Left forelimb (tissue), 1 donor: ENCODE measurements at regions not wholly inside any gene's neighbourhood (a gene's known extent, or its start where the extent isn't known, plus 50 kb on each side); places are given as distances from the start of the nearest gene placed in this dataset.
"Not testable (repeated sequence)": the region's sequence is repeated elsewhere in the genome, so short reads cannot be mapped to it uniquely, and the experiment has no call there.

ENCODE experiments used
- DNase-seq: peaks from one replicate; pipeline ENCODE4 v3.0.0-alpha.2; 2018; ENCODE audit warnings: low spot score

DNA sequence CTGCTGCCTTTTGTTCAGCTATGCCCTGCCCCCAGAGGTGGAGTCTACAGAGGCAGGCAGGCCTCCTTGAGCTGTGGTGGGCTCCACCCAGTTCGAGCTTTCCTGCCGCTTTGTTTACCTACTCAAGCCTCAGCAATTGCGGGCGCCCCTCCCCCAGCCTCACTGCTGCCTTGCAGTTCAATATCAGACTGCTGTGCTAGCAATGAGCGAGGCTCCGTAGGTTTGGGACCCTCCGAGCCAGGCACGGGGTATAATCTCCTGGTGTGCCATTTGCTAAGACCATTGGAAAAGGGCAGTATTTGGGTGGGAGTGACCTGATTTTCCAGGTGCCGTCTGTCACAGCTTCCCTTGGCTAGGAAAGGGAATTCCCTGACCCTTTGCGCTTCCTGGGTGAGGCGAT lies 51.9 kb downstream of the DIPK2A start:
- DNase-seq: not testable (repeated sequence)

DNA sequence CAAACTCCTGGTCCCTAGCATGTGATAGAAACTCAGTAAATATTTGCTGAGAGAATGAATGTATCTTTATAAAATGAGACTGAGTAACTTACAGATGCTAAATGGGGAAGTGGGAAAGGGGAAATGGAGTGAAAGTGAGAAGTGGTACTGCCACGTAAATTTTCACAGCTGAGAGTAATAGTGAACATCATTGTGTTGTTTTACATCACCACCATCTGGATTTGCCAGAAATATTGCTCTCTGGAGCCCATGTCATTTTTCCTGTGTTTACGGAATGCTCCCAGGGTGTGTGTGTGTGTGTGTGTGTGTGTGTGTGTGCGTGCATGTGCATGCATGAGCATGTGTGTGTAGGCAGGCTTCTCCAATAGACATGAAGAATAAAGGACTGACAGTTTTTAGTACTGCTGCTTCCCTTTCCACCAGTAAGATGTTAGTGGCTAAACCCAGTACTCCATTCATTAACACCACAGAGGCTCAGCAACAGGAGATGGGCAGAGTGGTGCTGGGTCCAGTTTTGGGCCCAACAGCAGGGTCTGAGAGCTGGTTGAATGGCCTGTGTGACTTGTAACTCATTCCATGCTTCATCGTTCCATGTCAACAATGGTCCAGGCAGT lies 57.3 kb downstream of the DIPK2A start:
- DNase-seq: no peak

DNA sequence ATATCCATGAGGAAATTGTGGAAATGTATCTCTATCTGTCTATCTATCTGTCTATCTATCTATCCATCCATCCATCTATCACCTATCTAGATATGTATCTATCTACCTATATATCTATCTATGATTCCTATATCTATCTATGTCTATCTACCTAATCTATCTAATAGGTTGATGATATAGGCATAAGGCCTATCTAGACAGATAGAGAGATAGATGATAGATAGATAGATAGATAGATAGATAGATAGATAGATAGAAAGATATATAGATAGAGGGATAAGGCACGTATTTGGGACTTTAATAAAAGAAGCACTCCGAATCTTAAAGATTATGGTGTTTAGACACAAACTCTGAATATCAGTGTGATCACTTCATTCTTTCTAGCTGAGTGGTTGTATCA lies 58.1 kb downstream of the DIPK2A start:
- DNase-seq: no peak

DNA sequence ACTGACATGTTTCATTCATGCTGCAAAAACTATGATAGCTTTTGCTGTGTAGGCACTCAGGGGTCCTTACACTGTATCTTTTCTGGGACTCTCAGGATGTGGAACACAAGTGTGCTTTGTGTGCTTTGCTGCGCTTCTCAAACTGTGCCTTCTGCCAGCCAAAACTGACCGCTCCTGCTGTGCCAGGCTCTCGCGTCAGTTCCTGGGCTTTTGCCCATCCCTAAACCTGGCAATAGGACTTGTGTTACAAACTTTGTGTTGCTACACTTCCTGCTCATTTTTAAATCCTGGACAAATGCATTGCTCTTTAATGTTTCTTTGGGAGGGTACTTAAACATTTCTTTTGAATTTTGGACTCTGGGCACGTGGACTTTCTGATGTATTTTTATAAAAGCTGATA lies 60.3 kb downstream of the DIPK2A start:
- no peak for DNase-seq

DNA sequence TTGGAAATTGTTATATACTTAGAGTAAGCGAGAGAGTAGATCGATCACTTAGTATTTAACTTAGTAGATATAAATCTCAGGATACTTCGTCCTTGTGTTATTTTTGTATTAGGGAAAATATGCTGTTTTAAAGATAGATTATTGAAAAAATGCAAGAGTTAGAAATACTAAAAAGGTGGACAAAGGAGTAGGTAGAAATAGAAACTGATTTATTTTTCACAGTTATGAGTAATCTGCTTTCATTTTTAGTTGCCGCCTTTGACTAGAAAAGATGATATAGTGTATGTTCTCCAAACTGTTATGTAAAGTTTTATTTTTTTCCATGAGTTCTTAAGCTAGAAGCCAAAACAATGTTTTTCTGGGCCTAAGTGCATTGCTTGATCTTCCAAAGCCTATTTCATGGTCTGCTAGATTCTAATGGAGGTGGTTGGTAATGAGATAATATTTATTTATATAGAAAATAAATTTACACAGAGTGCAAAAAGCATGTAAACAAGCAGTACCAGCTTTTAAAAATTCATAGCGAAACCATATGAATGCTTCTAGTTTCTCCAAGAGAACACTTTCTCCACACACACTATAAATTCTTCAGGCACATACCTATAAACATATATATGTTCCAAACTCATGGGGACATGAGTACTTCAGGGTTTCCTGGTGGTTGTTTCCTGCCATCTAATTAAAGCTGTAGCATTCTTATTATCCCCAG lies 61.1 kb downstream of the DIPK2A start:
- DNase-seq: no peak

DNA sequence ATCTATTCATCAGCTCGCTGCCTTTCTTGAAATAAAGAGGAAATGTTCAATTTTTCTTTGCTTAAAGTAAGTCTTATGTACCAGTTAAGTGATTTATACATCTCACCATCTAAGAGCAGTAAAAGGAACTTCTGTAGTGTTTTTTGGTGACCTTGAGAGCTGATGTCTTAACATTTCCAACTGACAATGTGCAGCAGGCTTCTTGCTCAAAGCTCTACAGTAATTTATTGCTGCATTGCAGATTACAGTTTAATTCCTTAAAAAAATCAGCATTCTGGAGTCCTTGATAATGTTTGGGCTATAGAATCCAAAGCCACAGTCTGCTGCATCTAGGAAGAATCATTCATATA lies 61.6 kb downstream of the DIPK2A start:
- DNase-seq: no peak

DNA sequence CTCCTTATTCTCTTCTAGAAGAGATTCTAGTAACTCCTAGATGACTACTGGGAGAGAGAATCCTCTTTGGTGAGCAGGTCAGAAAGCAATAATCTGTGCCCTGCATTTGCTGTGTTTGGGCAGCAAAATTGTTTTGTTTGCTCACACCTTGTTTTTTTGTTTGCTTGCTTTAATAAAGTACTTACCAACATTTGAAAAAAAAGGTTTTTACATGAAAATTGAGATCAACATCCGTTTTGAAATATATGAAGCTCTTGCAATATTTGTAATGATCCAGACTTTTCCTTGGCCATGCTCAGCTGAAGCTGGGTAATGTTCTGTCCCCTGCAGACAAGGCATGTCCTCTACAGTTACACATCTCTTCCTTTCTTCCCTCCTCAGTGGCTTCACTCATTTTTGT lies 62.2 kb downstream of the DIPK2A start:
- DNase-seq: no peak

DNA sequence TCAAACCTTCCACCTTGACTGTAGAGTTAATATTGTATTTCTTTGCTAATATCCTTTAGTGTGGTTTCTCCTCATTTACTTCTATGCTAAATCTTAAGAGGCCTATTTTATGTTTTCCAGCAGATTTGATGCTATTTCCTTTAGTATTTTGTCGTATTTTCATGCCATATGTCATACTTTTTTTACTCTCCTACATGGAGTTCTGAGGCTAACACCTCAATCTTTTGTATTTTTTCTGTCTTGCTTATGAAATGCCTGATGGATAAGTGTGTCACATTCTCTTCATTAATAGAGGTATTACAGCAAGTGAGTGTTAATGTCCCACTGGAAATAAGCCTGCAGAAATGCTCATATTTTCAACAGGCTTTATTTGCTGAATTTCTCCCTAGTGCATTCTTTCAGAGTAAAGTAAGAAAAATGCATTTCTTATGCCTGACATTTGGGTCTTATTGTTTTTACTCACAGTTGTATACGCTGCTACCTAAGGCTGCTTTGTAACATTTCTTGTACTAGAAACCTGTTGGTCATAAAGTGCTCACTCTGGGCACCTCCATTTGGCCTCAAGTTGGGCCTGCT lies 63.2 kb downstream of the DIPK2A start:
- no peak for DNase-seq

DNA sequence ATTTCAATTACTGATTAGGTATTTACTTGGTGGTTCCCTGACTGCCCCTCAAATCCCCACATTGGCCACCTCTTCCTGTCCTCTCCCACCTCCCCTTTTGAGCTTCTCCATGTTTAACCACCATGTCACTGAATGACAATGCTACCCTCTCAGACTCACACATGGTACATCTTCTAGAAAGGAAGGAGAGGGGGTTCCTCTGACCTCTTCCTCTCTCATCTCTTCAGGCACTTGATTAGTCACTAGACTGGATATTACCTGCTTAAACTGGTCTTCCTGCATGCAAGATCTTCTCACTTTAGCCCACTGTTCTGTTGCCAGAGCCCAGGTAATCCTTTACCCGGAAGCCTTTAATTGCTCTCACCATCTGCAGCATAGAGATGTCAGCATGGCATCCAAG lies 64.9 kb downstream of the DIPK2A start:
- no peak for DNase-seq

DNA sequence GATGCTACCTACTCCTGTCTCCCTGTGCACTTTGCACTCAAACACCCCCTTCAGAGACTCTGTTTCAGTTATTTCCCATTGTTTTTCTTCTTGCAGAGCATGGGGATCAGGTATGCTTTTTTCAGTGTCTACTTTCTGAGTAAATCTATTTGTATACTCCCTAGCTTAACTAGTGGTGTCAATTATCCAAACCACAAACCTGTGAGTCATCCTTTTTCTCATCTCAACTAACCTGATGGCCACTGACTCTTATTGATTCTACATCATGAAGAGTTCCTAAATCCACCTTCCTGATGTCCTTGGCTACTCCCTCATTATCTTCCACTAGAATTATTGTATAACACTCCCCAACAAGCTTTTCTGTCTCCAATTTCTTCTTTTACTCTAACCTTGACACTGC lies 68.0 kb downstream of the DIPK2A start:
- no peak for DNase-seq

DNA sequence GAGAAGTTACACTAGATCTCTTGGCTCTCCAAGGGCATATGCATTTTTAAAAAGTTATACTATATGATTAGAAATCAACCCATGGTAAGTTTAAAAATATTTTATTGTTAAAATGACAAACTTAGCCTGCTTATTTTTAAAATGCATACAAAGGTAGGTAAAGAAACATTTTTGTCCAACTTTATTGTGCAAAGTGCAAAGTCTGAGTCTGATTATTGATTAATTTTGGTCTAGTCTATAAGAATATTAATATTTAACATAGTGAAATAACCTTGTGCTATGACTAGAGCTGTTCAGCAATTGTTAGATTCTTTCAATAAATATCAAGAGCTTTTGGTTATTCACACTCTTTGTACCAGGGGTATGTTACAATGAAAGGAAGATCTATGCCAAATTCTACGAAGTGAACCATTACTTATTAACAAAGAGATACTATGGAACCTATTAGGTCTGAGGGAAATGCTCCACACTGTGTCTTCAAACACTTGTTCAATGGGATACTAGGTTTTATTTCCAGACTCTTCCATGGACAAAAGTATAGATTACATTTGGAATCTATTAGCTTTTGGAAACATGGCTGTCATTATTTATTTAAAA lies 70.4 kb downstream of the DIPK2A start:
- no peak for DNase-seq

DNA sequence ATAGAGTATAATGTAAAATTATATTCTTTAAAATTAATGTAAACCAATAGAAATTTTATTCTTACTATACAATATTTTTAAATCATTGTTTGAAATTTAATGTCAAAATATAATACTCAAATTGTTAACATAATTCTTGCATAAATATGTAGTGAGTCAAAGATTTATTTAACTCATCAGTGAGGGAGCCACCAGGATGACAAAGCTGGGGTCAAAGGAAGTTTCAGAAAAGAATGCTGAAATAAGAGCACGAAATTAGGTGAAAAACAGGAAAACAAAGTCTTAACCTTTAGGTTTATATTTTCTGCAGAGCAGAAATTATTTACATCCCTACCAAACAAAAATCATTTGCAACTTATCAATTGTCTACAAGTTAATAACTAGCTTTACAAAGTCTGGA lies 74.1 kb downstream of the DIPK2A start:
- no peak for DNase-seq

DNA sequence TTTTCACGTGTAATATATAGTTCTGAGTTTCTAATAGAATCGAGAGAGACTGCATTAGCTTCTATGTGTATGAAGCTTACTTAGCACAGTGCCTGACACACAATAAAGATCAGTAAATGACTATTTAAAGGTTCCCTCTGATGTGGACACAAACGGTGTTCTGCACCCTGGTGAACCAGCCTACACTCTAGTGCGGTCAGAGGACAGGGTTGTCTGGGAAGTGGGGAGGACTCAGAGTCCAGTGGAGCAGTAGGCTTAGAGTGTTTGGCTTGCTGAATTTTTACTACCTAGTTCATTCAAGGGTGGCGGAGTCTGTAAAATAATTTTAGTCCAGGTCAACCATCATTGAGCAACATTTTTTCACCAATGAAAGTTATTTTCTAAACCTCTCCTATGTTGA lies 77.8 kb downstream of the DIPK2A start:
- DNase-seq: no peak

DNA sequence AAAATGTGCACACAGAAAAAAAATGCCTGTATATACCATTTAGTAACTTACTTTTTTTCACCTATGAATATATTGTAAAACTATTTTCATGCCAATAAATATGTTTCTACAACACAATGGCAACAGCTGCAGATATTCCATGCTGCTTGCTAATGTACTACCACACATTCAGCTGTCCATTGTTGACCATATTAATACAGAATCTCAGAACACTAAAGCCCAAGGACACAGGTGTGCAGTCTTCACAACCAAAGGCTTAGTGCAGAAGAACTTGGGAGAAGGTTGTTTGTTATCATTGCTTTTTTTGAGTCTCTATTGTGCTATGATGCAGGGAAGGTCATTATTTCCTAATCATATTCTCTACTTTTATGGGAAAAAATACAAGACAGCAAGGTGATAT lies 79.6 kb downstream of the DIPK2A start:
- DNase-seq: no peak

DNA sequence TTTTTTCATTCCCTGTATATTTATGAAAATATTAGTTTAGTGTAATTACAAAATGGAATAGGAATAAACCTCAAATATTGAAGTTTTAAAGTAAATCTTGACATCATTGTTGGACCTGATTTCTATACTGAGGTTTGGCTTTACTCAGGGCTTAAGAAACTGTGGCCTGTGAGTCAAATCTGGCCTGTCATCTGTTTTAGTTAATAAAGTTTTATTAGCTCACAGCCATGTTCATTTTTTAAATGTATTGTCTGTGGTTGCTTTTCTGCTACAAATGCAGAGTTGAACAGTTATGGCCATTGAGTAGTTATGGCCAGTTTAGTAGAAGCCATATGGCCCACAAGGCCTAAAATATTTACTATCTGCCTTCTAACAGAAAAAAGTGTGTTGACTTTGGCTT lies 80.7 kb downstream of the DIPK2A start:
- no peak for DNase-seq

DNA sequence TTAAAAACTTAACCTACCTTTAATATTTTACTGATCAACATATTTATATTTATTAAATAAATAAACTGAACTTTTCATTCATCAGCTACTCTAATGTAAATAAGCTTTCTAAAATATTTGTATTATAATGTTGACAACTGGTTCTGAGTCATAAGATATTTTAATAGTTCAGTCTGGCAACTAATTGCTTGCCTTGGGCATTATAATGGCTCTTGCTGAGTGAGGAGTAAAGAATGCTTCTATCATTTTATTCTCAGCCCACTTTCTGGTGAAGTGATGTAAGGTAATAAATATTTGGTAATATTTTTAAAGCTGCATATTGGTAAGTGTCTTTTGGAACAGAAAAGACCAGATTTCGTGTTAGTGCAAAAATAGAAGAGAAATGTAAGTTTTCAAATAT lies 81.5 kb downstream of the DIPK2A start:
- no peak for DNase-seq

DNA sequence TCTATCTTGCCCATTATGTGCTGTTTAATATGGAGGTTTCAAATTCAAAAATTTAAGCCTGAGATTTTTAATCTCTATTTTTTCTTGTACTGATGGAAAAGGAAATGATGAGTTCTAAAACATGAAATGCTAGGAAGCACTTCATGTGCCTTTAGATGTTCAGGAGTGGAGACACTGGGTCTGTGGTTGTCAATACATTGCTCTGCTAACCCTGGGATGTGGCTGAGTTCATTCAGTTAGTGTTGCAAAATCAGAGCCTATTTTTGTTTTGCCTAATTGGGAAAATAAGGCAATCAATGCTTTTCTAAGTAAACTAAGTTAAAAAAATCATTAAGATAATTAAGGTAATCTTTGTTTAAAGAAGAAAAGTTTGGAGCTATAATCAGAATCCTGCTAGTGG lies 83.1 kb downstream of the DIPK2A start:
- no peak for DNase-seq

DNA sequence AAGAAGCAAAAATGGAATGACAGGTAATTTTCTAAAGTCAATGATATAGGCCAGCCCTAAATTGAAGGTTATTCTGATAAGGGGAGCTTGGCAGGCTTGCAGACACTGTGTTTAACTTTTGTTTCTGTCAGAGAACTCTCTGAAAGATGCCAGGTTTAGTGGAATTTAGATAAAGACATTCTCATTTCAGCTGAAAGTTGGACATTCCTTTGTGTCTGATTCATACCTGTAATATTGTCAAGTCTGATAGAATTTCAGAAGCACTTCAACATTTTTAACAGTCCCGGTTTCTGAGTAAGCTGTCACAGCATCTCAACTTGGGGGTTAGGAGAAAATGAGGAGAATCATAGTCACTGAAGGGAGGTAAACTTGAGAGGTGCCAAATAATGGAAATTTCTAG lies 84.0 kb downstream of the DIPK2A start:
- DNase-seq: no peak

DNA sequence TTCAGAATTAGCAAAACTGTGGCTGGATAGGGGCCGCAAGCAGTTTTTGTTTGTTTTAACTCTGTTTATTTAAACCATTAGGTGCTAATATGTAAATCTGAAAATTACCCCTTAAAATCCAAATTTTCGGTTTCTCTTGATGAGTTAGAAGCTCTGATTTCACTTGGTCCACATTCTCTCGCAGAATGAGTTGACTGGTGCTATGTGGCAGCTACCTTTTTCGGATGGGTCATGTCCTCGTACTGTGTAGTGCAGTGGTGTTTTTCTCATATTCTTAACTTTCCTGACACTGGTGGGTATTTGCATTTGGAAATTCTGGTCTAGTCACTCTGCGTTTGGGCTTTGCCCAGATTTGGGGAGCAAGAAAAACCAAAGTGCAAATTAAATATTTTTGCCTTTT lies 87.1 kb downstream of the DIPK2A start:
- no peak for DNase-seq

DNA sequence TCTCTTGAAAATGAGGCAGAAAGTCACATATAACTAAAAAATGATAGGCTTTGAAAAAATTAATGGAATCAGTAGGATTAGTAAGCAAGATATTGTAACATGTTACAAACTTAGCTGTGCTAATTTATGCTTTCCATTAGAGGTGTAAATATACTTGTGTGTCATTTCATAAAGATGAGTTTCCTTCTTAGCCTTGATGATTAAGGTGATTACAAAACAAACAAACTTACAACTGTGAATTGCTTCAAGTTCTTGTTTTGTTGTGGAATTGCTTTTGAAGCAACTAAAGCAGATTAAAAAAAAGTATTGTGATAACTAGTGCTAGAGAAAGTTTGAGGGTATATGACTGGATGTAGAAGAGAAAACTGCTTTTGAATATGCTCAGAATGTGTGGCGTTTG lies 87.9 kb downstream of the DIPK2A start:
- DNase-seq: no peak

DNA sequence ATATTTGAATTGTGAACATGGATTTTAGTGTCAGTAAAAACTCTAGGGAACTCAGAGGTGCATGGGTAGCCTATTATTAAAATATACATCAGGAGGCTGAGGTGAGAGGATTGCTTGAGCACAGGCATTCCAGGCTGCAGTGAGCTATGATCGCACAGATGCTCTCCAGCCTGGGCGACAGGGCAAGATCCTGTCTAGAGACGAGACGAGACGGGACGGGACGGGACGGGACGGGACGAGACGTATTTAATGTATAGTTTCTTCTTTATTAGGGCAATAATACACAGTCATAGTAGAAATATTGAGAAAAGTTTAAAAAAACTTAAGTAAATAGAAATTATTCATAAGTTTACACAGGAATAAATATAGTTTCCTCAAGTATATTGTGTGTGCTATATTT lies 89.3 kb downstream of the DIPK2A start:
- DNase-seq: no peak

DNA sequence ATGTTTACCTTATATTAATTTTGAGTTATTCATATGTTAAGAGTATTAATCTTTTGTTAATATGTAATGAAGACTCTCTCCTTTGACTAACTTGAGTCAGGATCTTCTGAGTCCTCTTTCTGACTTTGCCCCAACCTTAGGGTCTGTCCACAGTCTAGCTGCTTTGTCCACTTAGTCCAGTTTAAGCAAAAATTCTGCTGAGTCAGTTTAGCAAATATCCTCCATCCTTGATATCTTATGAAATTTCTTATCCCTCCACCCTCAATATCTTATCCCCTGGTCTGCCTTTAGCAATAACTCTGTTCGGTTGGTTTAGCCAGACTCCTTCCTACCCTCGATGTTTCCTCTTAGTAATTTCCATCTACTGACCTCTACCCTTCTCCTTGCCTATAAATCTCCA lies 91.7 kb downstream of the DIPK2A start:
- DNase-seq: no peak

DNA sequence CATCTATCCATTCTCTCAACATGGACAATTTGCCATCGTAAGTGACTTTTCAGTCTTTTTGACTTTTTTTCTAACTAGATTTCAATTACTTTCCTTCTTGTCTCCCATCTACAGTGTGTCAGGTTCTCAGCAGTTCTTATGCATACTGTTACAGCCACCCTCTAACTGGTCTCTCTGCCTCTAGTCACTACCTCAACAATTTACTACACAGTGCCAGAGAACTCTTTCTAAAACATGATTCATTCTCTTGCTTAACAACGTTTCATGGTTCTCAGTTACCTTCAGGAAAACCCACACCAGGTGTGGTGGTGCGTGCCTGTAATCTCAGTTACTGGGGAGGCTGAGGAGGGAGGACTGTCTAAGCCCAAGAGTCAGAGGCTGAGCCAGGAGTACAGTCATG lies 95.4 kb downstream of the DIPK2A start:
- no peak for DNase-seq

DNA sequence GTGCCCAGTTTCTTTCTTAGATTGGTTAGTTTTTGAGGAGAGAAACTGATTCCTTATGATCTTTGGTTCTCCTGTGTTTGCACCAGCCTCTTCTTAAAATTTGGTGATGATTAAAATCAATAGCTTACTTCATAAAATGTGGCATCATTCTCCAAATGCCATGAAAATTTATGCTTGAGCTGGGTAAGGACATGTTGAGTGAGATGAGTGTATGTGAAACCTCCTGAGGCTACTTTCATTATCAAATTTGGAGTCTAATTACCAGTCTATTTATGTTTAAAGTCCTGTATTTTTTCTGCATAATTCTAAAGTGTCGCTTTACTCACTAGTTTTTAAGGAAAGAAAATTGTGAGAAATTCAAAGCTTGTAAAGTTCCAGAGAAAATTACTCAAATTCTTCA lies 102.1 kb downstream of the DIPK2A start:
- DNase-seq: no peak
